ENCODE measurements at regions not wholly inside any gene's neighbourhood (a gene's known extent, or its start where the extent isn't known, plus 50 kb on each side); places are given as distances from the start of the nearest gene placed in this dataset.

DNA sequence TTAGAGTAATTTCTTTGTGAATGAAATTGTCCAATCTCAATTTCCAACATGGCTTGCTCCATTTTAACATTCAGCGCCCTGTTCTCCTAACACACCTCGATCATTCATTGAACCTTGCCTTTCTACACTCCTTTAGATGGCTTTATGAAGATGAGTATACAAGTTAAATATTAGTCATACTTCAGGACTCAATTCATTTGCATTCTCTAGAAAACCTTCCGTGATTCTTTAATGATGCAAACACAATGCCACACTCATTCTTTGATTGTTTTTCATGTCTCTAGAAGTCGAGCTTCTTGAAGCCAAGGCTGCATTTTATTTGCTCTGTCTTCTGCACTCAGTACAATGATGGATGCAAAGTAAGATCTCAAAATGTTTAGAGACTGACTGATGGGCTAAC, 641.2 kb downstream of the DOK5 start:
- no peaks in the 10 kb centered on the region for H3K27me3 ChIP-seq
- H3K27ac ChIP-seq = no peak overlapping the region
- H3K36me3 ChIP-seq = no peaks in the 10 kb centered on the region
- no peak for TF ChIP-seq POLR2AphosphoS5 (IDR thresholded peaks at IDR 0.05; ENCODE audit: insufficient read depth in 1 of 2, low read depth in 1 of 2)
- TF ChIP-seq POLR2A (IDR thresholded peaks at IDR 0.05) = no peak
- TF ChIP-seq, protein P1, sequence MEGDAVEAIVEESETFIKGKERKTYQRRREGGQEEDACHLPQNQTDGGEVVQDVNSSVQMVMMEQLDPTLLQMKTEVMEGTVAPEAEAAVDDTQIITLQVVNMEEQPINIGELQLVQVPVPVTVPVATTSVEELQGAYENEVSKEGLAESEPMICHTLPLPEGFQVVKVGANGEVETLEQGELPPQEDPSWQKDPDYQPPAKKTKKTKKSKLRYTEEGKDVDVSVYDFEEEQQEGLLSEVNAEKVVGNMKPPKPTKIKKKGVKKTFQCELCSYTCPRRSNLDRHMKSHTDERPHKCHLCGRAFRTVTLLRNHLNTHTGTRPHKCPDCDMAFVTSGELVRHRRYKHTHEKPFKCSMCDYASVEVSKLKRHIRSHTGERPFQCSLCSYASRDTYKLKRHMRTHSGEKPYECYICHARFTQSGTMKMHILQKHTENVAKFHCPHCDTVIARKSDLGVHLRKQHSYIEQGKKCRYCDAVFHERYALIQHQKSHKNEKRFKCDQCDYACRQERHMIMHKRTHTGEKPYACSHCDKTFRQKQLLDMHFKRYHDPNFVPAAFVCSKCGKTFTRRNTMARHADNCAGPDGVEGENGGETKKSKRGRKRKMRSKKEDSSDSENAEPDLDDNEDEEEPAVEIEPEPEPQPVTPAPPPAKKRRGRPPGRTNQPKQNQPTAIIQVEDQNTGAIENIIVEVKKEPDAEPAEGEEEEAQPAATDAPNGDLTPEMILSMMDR (IDR thresholded peaks at IDR 0.05) = no peak
- H3K4me1 ChIP-seq = no peaks in the 10 kb centered on the region
- H3K4me3 ChIP-seq = no peak overlapping the region
- intact Hi-C loops (cut with DNase I) = no loop called here
- no peaks in the 10 kb centered on the region for H3K9me3 ChIP-seq
- no peak for DNase-seq (ENCODE audit: extremely low spot score in 2 of 2)

DNA sequence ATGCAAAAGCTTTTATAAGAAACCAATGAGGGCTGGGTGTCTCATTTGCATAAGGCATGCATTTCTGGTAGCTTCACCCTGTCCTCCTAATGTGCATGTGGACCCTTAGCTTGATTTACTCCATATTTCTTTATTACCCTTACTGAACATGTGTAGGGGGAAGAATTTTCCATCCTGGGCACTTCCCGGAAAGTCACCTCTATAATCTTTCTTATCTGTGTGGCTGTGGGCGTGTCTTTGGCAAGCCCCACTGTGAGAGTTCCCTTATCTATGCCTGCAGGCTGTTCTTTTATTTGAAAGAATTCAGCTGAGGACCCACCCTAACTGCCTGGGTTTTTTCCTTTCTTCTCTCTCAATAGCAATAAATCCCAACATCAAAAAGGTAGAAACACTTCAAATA, 627.8 kb downstream of the DOK5 start:
- Histone ChIP-seq H3K4me1 (no peaks in the 10 kb centered on the region), H3K36me3 (no peaks in the 10 kb centered on the region), H3K4me3 (no peak overlapping the region), H3K27me3 (no peaks in the 10 kb centered on the region), H3K9me3 (no peaks in the 10 kb centered on the region), H3K27ac (no peak overlapping the region)
- TF ChIP-seq POLR2A (IDR thresholded peaks at IDR 0.05) (no peak), POLR2AphosphoS5 (IDR thresholded peaks at IDR 0.05; ENCODE audit: insufficient read depth in 1 of 2, low read depth in 1 of 2) (no peak)
- TF ChIP-seq, protein P1 (IDR thresholded peaks at IDR 0.05) = no peak
- no peak for DNase-seq (ENCODE audit: extremely low spot score in 2 of 2)
- intact Hi-C loops (cut with DNase I) = no loop called here

DNA sequence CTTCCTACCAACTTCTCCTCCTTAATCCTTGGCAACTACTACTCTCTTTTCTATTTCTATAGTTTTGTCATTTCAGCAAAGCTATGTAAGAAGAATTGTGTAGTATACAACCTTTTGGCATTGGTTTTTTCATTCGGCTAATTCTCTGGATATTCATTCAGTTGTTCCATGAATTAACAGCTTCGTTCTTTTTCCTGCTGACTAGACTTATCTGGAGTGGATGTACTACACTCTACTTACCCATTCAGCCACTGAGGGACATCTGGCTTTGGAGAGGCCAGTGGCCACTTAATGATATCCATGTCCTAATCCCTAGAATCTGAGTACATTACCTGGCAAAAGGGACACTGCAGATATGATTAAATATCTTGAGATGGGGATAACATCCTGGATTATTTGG, 623.9 kb downstream of the DOK5 start:
- Histone ChIP-seq H3K36me3 (no peaks in the 10 kb centered on the region), H3K4me3 (no peak overlapping the region), H3K4me1 (no peaks in the 10 kb centered on the region), H3K27me3 (no peaks in the 10 kb centered on the region), H3K9me3 (no peaks in the 10 kb centered on the region), H3K27ac (no peak overlapping the region)
- TF ChIP-seq POLR2AphosphoS5 (IDR thresholded peaks at IDR 0.05; ENCODE audit: insufficient read depth in 1 of 2, low read depth in 1 of 2) = no peak
- no peak for TF ChIP-seq POLR2A (IDR thresholded peaks at IDR 0.05)
- TF ChIP-seq, protein P1 (IDR thresholded peaks at IDR 0.05) = no peak
- intact Hi-C loops (cut with DNase I) = no loop called here
- DNase-seq (ENCODE audit: extremely low spot score in 2 of 2) = no peak

DNA sequence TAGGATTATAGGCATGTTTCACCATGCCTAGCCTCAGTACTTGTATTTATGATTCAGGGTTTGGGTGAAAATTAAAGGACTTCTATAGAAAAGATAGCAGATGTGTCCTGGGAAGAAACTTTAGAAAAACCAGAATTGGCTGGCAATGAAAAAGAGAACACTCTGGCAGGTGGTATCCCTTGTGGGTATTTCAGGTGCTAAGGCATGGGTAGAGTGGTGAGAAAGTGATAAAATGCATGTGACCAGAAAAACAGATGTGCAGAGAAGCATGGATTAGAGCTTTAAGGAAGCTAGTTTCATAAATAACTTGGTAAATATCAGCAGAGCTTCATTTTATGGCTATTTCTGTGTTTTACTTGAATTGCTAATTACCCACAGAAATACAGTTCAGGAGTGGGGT, 622.2 kb downstream of the DOK5 start:
- Histone ChIP-seq H3K27ac (no peak overlapping the region), H3K4me3 (no peak overlapping the region), H3K27me3 (no peaks in the 10 kb centered on the region), H3K4me1 (no peaks in the 10 kb centered on the region), H3K36me3 (no peaks in the 10 kb centered on the region), H3K9me3 (no peaks in the 10 kb centered on the region)
- no peak for TF ChIP-seq POLR2AphosphoS5 (IDR thresholded peaks at IDR 0.05; ENCODE audit: insufficient read depth in 1 of 2, low read depth in 1 of 2)
- TF ChIP-seq, protein P1 (IDR thresholded peaks at IDR 0.05) = no peak
- TF ChIP-seq POLR2A (IDR thresholded peaks at IDR 0.05) = no peak
- DNase-seq (ENCODE audit: extremely low spot score in 2 of 2) = no peak
- intact Hi-C loops (cut with DNase I) = no loop called here

DNA sequence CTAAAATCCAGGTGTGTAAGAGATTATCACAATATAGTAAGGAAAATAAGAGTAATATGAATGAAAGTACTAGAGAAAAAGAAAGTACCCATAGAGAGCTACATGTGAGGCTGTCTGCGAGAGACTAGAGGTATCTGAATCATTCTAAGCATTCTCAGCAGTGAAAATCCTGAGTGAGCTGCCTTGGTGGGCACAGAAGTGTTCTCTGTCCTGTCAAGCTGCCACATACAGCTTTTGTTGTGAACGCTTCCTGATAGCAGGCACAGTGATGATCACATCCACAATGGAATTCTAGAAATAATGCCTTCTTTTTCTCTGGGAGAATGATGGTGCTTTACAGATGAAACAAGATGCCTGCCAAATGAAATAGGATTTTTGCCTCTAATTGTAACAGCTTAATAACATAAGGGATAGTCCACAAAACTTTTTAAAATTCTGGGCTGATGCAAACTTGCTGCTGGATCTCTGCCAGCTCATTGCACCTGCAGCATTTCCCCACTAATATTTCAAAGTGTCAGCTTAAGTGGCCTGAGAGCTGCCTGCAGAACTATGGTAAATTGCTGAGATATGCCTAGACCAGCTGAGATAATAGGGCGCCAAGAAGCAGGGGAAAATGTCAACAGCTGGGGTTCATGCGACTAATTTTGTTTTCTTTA, 620.5 kb downstream of the DOK5 start:
- H3K9me3 ChIP-seq = no peaks in the 10 kb centered on the region
- intact Hi-C loops (cut with DNase I) = no loop called here
- no peak for TF ChIP-seq POLR2AphosphoS5 (IDR thresholded peaks at IDR 0.05; ENCODE audit: insufficient read depth in 1 of 2, low read depth in 1 of 2)
- TF ChIP-seq POLR2A (IDR thresholded peaks at IDR 0.05) = no peak
- TF ChIP-seq, protein P1 (IDR thresholded peaks at IDR 0.05) = no peak
- no peak overlapping the region for H3K27ac ChIP-seq
- H3K36me3 ChIP-seq = no peaks in the 10 kb centered on the region
- no peaks in the 10 kb centered on the region for H3K27me3 ChIP-seq
- H3K4me3 ChIP-seq = no peak overlapping the region
- no peaks in the 10 kb centered on the region for H3K4me1 ChIP-seq
- no peak for DNase-seq (ENCODE audit: extremely low spot score in 2 of 2)

All from vagina (tissue), 2 donors.